MM.1S (cell line): ENCODE measurements at regions not wholly inside any gene's neighbourhood (a gene's known extent, or its start where the extent isn't known, plus 50 kb on each side); places are given as distances from the start of the nearest gene placed in this dataset.

Experiments used
- EZH2 ChIP-seq: fragments of 300-600 bp; sonication (generic); optimal IDR thresholded peaks from 2 replicates; pipeline ENCODE3; 2017; ENCODE audit warnings: low read depth, mild to moderate bottlenecking, antibody characterized with exemption, low read length, mixed read lengths
- EZH2phosphoT487 ChIP-seq: fragments of 300-600 bp; sonication (generic); IDR thresholded peaks from 2 replicates; pipeline ENCODE4 v1.6.1; 2018; ENCODE audit warnings: antibody characterized with exemption, low read length
- TF ChIP-seq, protein P1 (sequence below): fragments of 300-600 bp; sonication (generic); IDR thresholded peaks from 2 replicates; pipeline ENCODE4 v1.5.1; 2016; ENCODE audit warnings: antibody characterized with exemption, low read length, mixed read lengths

DNA sequence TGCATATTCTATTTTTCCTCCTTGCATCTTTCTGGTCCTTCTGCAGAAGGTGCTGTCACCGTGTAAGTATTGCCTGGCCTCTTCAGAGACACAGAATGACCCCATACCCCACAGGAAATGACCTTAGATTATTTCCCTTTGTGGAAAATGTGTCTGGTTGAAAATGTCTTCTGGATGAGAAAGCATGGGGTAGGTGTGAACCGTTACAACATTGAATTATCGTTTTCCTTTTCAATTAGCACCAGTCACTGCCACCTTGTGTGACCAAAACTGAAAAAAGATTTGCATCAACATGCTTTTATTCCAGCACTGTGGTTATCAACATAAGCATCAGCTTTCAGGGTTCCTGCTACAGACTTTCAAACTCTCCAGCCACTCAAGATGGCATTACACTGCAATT, 58.0 kb upstream of the CELF2 start:
- TF ChIP-seq, protein P1, sequence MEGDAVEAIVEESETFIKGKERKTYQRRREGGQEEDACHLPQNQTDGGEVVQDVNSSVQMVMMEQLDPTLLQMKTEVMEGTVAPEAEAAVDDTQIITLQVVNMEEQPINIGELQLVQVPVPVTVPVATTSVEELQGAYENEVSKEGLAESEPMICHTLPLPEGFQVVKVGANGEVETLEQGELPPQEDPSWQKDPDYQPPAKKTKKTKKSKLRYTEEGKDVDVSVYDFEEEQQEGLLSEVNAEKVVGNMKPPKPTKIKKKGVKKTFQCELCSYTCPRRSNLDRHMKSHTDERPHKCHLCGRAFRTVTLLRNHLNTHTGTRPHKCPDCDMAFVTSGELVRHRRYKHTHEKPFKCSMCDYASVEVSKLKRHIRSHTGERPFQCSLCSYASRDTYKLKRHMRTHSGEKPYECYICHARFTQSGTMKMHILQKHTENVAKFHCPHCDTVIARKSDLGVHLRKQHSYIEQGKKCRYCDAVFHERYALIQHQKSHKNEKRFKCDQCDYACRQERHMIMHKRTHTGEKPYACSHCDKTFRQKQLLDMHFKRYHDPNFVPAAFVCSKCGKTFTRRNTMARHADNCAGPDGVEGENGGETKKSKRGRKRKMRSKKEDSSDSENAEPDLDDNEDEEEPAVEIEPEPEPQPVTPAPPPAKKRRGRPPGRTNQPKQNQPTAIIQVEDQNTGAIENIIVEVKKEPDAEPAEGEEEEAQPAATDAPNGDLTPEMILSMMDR: no peak
- TF ChIP-seq EZH2 (no peak), EZH2phosphoT487 (no peak)
